Heart left ventricle (tissue), 16 donors: ENCODE measurements at regions not wholly inside any gene's neighbourhood (a gene's known extent, or its start where the extent isn't known, plus 50 kb on each side); places are given as distances from the start of the nearest gene placed in this dataset.

Experiments used
- ATAC-seq, 4 donors: fragments of 200-7000 bp; cut with Tn5 transposase; one replicate each; pipeline ENCODE4 v1.9.1; 2020 to 2022; ENCODE audit warnings: moderate library complexity in 4 of 4, mild to moderate bottlenecking in 3 of 4, moderate number of reproducible peaks in 1 of 4
- DNase-seq, 5 donors: peaks; one replicate each; pipeline ENCODE4 v3.0.0-alpha.2; 2020
- H3K27ac ChIP-seq, 12 donors: fragments of 200-600 bp; sonication (generic) in 4 of 12; one replicate each; pipeline versions ENCODE4 v1.5.0 to v1.8.0; 2016 to 2022; ENCODE audit warnings: mild to moderate bottlenecking in 2 of 12
- H3K27me3 ChIP-seq, 9 donors: fragments of 200-600 bp; sonication (generic) in 2 of 9; one replicate each; pipeline versions ENCODE4 v1.5.1 to v1.8.0; 2016 to 2022; ENCODE audit warnings: mild to moderate bottlenecking in 3 of 9
- H3K36me3 ChIP-seq, 9 donors: fragments of 200-600 bp; sonication (generic) in 2 of 9; one replicate each; pipeline versions ENCODE4 v1.5.0 to v1.8.0; 2018 to 2022; ENCODE audit warnings: mild to moderate bottlenecking in 2 of 9
- H3K4me1 ChIP-seq, 12 donors: fragments of 200-600 bp; sonication (generic) in 4 of 12; one replicate each; pipeline versions ENCODE4 v1.5.0 to v1.8.0; 2016 to 2022; ENCODE audit warnings: mild to moderate bottlenecking in 3 of 12
- H3K4me3 ChIP-seq, 12 donors: fragments of 200-600 bp; sonication (generic) in 4 of 12; one replicate each; pipeline versions ENCODE4 v1.5.0 to v1.8.0; 2017 to 2022; ENCODE audit warnings: mild to moderate bottlenecking in 9 of 12, moderate library complexity in 4 of 12
- H3K9me3 ChIP-seq, 12 donors: fragments of 200-600 bp; sonication (generic) in 4 of 12; one replicate each; pipeline versions ENCODE4 v1.5.0 to v1.8.0; 2016 to 2022; ENCODE audit warnings: mild to moderate bottlenecking in 1 of 12
- CTCF ChIP-seq, 12 donors: fragments of 200-600 bp; sonication (generic) in 4 of 12; IDR thresholded peaks; one replicate each; pipeline versions ENCODE4 v1.5.0 to v1.8.0; 2018 to 2022; ENCODE audit warnings: antibody characterized with exemption in 12 of 12, mild to moderate bottlenecking in 5 of 12
- POLR2A ChIP-seq, 2 donors: fragments of 450-650 bp; IDR thresholded peaks; one replicate each; pipeline ENCODE4 v1.6.1; 2017; ENCODE audit warnings: antibody characterized with exemption in 2 of 2, mild to moderate bottlenecking in 2 of 2, moderate library complexity in 2 of 2
- WGBS, 4 donors: extraction: QIAGEN DNeasy Blood & Tissue Kit in 2 of 4; methylation state at CpG; one replicate each; pipeline versions ENCODE4 v1.1.5 to v1.1.7; 2013 to 2018; 5-methylcytosine and 5-hydroxymethylcytosine counted together
- intact Hi-C, 10 donors: fragments of 100-400 bp; cut with DNase I; formaldehyde crosslinking; loops; one replicate each; pipeline versions ENCODE4 v1.11.1 to v1.14.2; 2022
- donor health status: ischemic (EF 13 %, LVEDD 7.1; RV severe dilation, severe dysfunction).
- donor health status: healthy with polysubstance abuse.
- donor health status: DM: no; HTN: yes; CAD: no.
- donor health status: DM: no; HTN: no; CAD: no.
- donor health status: ischemic (EF 25% LVEDD 6.9; RV normal size, moderate dysfunction).
- donor health status: ischemic (EF 25% LVEDD 5.7; RV mildly dilated, moderate dysfunction).
- donor health status: healthy.
- donor health status: DM: yes; HTN: yes; CAD: no.
- donor health status: ischemic (EF 35%, LVEDD 5.7; RV mildly dilated, moderate dysfunction).
- donor health status: nonischemic (EF 11% LVEDD 7.7; RV severe dilation, severe dysfunction).
- donor health status: DM: yes; HTN: yes; CAD: no.
- donor health status: PGD.
- donor health status: ischemic (EF 29% LVEDD 5.4; RV normal size, mild dysfunction).
- donor health status: nonischemic (EF 23%, LVEDD 6.1; RV moderate dilation, normal function).

GRCh38 chr1:234710936-234711724 lies 101.2 kb upstream of the IRF2BP2 start:
- H3K9me3 ChIP-seq, result no peaks in the 10 kb centered on the region
- 66 to 79% (median 68%) methylated on average over 7 of the region's 7 CpGs for WGBS, 4 donors
- peaks cover 0 to 35% (median 8%) of the 10 kb centered on the region in 12 donors for H3K4me1 ChIP-seq
- peak overlapping the region in 7 of 12 donors; percentile 6 to 83 (median 39) for H3K27ac ChIP-seq
- ATAC-seq (peak in 2 of 4 donors; percentile 41 to 69), DNase-seq (no peak)
- intact Hi-C loops, result no loop called here
- no peaks in the 10 kb centered on the region for H3K27me3 ChIP-seq
- TF ChIP-seq CTCF (IDR thresholded peaks at IDR 0.05) (no peak), POLR2A (IDR thresholded peaks at IDR 0.05) (no peak)
- no peak overlapping the region for H3K4me3 ChIP-seq
- no peaks in the 10 kb centered on the region for H3K36me3 ChIP-seq

- Histone ChIP-seq H3K36me3 (no peaks in the 10 kb centered on the region), H3K27me3 (no peaks in the 10 kb centered on the region), H3K27ac (peak overlapping the region in 8 of 12 donors; percentile 47 to 83 (median 67)), H3K9me3 (no peaks in the 10 kb centered on the region), H3K4me1 (peaks cover 0 to 34% (median 2%) of the 10 kb centered on the region in 12 donors), H3K4me3 (no peak overlapping the region)
- DNase-seq, result no peak
- no peak for ATAC-seq
- 89 to 94% (median 90%) methylated on average over 6 of the region's 6 CpGs for WGBS, 4 donors
- no peak for TF ChIP-seq POLR2A (IDR thresholded peaks at IDR 0.05)
- TF ChIP-seq CTCF (IDR thresholded peaks at IDR 0.05), result no peak
- intact Hi-C loops, result no loop called here
Observed at GRCh38 chr1:234710381-234710780, 100.4 kb upstream of the IRF2BP2 start.

- peaks cover 0 to 37% (median 2%) of the 10 kb centered on the region in 12 donors for H3K4me1 ChIP-seq
- peak in 3 of 5 donors; percentile 74 to 78 (median 78) for DNase-seq
- H3K27me3 ChIP-seq, result no peaks in the 10 kb centered on the region
- TF ChIP-seq CTCF (IDR thresholded peaks at IDR 0.05), result no peak
- no peak for TF ChIP-seq POLR2A (IDR thresholded peaks at IDR 0.05)
- no peak overlapping the region for H3K4me3 ChIP-seq
- H3K27ac ChIP-seq, result peak overlapping the region in 10 of 12 donors; percentile 26 to 83 (median 64)
- no peaks in the 10 kb centered on the region for H3K36me3 ChIP-seq
- H3K9me3 ChIP-seq, result no peaks in the 10 kb centered on the region
- 49 to 83% (median 71%) methylated on average over 10 to 14 of the region's 14 CpGs for WGBS, 4 donors
- intact Hi-C loops, result loop anchor here in 2 of 10 donors (10.0 kb wide), 1 partner anchor 215 kb away; no protein-coding TSS in a partner anchor
- ATAC-seq, result peak; percentile 82 to 89 (median 84)
Observed at GRCh38 chr1:234709473-234710228, 99.7 kb upstream of the IRF2BP2 start.
